Fibroblast of skin of left biceps (primary cell): ENCODE measurements at regions not wholly inside any gene's neighbourhood (a gene's known extent, or its start where the extent isn't known, plus 50 kb on each side); places are given as distances from the start of the nearest gene placed in this dataset.
"Not testable (repeated sequence)": the region's sequence is repeated elsewhere in the genome, so short reads cannot be mapped to it uniquely, and the experiment has no call there.

ENCODE experiments used
- DNase-seq, 2 experiments: peaks; one replicate each; pipeline ENCODE4 v3.0.0-alpha.2; 2013; ENCODE audit warnings: low read depth in 2 of 2

GRCh38 chr3:98644168-98644567, 50.8 kb upstream of the CPOX start:
- DNase-seq, result no peak

- no peak for DNase-seq
These were observed 51.6 kb upstream of the CPOX start for GRCh38 chr3:98645039-98645438.

- DNase-seq, result no peak
These were observed 53.3 kb upstream of the CPOX start for GRCh38 chr3:98646680-98647079.

- DNase-seq, result no peak
These were observed 53.8 kb upstream of the CPOX start for GRCh38 chr3:98647197-98647596.

- DNase-seq, result no peak
These were observed 57.8 kb upstream of the CPOX start for GRCh38 chr3:98650971-98651779.

GRCh38 chr3:98651780-98652077, 58.3 kb upstream of the CPOX start:
- DNase-seq, result no peak

GRCh38 chr3:98655666-98656065, 62.3 kb upstream of the CPOX start:
- DNase-seq, result peak; percentile 2 to 7

- no peak for DNase-seq
These were observed 64.0 kb upstream of the CPOX start for GRCh38 chr3:98657457-98657856.

- DNase-seq, result no peak
These were observed 69.3 kb upstream of the CPOX start for GRCh38 chr3:98662699-98663098.

GRCh38 chr3:98670020-98670419, 76.6 kb upstream of the CPOX start:
- no peak for DNase-seq

- no peak for DNase-seq
These were observed 83.2 kb upstream of the ST3GAL6 start for GRCh38 chr3:98679986-98680385.

GRCh38 chr3:98680723-98681122, 82.4 kb upstream of the ST3GAL6 start:
- no peak for DNase-seq

- DNase-seq, result no peak
These were observed 81.7 kb upstream of the ST3GAL6 start for GRCh38 chr3:98681486-98681885.

GRCh38 chr3:98682391-98682790, 80.7 kb upstream of the ST3GAL6 start:
- not testable (repeated sequence) for DNase-seq

- DNase-seq, result no peak
These were observed 74.8 kb upstream of the ST3GAL6 start for GRCh38 chr3:98688363-98688762.

- no peak for DNase-seq
These were observed 72.3 kb upstream of the ST3GAL6 start for GRCh38 chr3:98690876-98691275.

GRCh38 chr3:98691897-98692296, 71.2 kb upstream of the ST3GAL6 start:
- no peak for DNase-seq

- no peak for DNase-seq
These were observed 70.2 kb upstream of the ST3GAL6 start for GRCh38 chr3:98692787-98693473.

GRCh38 chr3:98695796-98696195, 67.3 kb upstream of the ST3GAL6 start:
- DNase-seq, result peak; percentile 4 to 6

GRCh38 chr3:98696296-98696695, 66.8 kb upstream of the ST3GAL6 start:
- DNase-seq, result not testable (repeated sequence)

GRCh38 chr3:98697225-98697624, 65.9 kb upstream of the ST3GAL6 start:
- no peak for DNase-seq

GRCh38 chr3:98699132-98699531, 64.0 kb upstream of the ST3GAL6 start:
- DNase-seq, result no peak

GRCh38 chr3:98701071-98701675, 62.0 kb upstream of the ST3GAL6 start:
- DNase-seq, result no peak
